Thyroid gland (tissue), 4 donors: ENCODE measurements at regions not wholly inside any gene's neighbourhood (a gene's known extent, or its start where the extent isn't known, plus 50 kb on each side); places are given as distances from the start of the nearest gene placed in this dataset.
"Not testable (repeated sequence)": the region's sequence is repeated elsewhere in the genome, so short reads cannot be mapped to it uniquely, and the experiment has no call there.

Experiments
- DNase-seq, 2 donors: peaks; one replicate each; pipeline ENCODE4 v3.0.0-alpha.2; 2019
- H3K27ac ChIP-seq, 3 donors: fragments of 200-600 bp; sonication (generic); 1 replicate in 2 of 3; 2 replicates in 1 of 3; pipeline ENCODE4 v1.5.1; 2016 to 2019; ENCODE audit warnings: mild to moderate bottlenecking in 1 of 3, moderate library complexity in 1 of 3
- H3K27me3 ChIP-seq: fragments of 200-600 bp; sonication (generic); one replicate; pipeline ENCODE4 v1.5.1; 2019
- H3K36me3 ChIP-seq, 2 donors: fragments of 200-600 bp; sonication (generic); one replicate each; pipeline ENCODE4 v1.5.1; 2016 to 2019
- H3K4me1 ChIP-seq, 2 donors: fragments of 200-600 bp; sonication (generic); one replicate each; pipeline ENCODE4 v1.5.1; 2017 to 2019
- H3K4me3 ChIP-seq, 3 donors: fragments of 200-600 bp; sonication (generic); replicated peaks in 1 of 3; 1 replicate in 2 of 3; 2 replicates in 1 of 3; pipeline ENCODE4 v1.5.1; 2016; ENCODE audit warnings: mild to moderate bottlenecking in 1 of 3
- H3K9me3 ChIP-seq: fragments of 200-600 bp; sonication (generic); one replicate; pipeline ENCODE4 v1.5.1; 2017
- POLR2A ChIP-seq, 2 donors: fragments of 450-650 bp; IDR thresholded peaks; one replicate each; pipeline ENCODE4 v1.6.1; 2017; ENCODE audit warnings: antibody characterized with exemption in 2 of 2, mild to moderate bottlenecking in 2 of 2, moderate library complexity in 1 of 2
- WGBS, 2 donors: methylation state at CpG; one replicate each; pipeline ENCODE4 v1.1.5; 2017; 5-methylcytosine and 5-hydroxymethylcytosine counted together
- intact Hi-C: fragments of 100-400 bp; cut with DNase I; formaldehyde crosslinking; loops from one replicate; pipeline ENCODE4 v1.15.1; 2023
- TF ChIP-seq, protein P1 (sequence below), 6 experiments: fragments of 200-600 bp in 3 of 6; fragments of 450-650 bp in 3 of 6; sonication (generic) in 3 of 6; IDR thresholded peaks; one replicate each; pipeline ENCODE4 v1.5.1; 2016 to 2019; ENCODE audit warnings: antibody characterized with exemption in 6 of 6, mild to moderate bottlenecking in 2 of 6, inconsistent platforms in 1 of 6, moderate library complexity in 1 of 6

DNA sequence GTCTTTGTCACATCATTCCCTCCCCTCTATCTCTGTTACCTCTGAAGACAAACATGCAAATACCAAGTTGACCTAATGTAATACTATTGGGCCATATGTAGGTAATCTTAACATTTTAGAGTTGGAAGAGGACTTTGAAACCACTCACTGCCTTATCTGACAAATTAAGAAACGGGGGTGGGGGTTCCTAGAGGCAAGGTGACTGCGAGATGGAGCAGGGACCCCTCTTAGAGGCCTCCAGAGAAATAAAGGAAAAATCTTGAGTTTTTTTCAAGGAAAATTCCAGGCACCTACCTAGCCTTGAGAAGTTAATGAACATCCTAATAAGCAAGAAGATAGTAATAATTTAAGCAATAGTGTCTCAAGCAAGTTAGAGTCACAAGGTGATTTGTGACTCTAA is 270.8 kb downstream of the CD83 start:
- no peak overlapping the region for H3K4me3 ChIP-seq
- no peaks in the 10 kb centered on the region for H3K4me1 ChIP-seq
- no peaks in the 10 kb centered on the region for H3K9me3 ChIP-seq
- no peak for DNase-seq
- 77 to 87% methylated on average over 2 of the region's 2 CpGs for WGBS, 2 donors
- TF ChIP-seq POLR2A (IDR thresholded peaks at IDR 0.05): no peak
- TF ChIP-seq, protein P1, sequence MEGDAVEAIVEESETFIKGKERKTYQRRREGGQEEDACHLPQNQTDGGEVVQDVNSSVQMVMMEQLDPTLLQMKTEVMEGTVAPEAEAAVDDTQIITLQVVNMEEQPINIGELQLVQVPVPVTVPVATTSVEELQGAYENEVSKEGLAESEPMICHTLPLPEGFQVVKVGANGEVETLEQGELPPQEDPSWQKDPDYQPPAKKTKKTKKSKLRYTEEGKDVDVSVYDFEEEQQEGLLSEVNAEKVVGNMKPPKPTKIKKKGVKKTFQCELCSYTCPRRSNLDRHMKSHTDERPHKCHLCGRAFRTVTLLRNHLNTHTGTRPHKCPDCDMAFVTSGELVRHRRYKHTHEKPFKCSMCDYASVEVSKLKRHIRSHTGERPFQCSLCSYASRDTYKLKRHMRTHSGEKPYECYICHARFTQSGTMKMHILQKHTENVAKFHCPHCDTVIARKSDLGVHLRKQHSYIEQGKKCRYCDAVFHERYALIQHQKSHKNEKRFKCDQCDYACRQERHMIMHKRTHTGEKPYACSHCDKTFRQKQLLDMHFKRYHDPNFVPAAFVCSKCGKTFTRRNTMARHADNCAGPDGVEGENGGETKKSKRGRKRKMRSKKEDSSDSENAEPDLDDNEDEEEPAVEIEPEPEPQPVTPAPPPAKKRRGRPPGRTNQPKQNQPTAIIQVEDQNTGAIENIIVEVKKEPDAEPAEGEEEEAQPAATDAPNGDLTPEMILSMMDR (IDR thresholded peaks at IDR 0.05): no peak
- no peaks in the 10 kb centered on the region for H3K36me3 ChIP-seq
- no peaks in the 10 kb centered on the region for H3K27me3 ChIP-seq
- intact Hi-C loops: no loop called here
- H3K27ac ChIP-seq: no peak overlapping the region

DNA sequence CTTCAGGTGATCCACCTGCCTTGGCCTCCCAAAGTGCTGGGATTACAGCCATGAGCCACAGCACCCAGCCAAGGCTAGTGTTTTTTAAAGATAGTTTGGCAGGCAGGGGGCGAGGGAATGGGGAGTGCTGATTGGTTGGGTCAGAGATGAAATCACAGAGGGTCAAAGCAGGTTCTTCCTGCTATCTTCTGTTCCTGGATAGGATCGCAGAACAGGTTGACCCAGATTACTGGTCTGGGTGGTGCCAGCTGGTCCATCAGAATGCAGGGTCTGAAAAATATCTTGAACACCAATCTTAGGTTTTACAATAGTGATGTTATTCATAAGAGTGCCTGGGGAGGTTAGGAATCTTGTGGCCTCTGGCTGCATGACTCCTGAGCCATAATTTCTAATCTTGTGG is 272.2 kb downstream of the CD83 start:
- intact Hi-C loops, H3K4me1 ChIP-seq, H3K4me3 ChIP-seq, DNase-seq, H3K9me3 ChIP-seq, H3K36me3 ChIP-seq, H3K27me3 ChIP-seq, H3K27ac ChIP-seq: not testable (repeated sequence)
- WGBS, 2 donors: 91 to 100% methylated on average over 2 of the region's 2 CpGs

DNA sequence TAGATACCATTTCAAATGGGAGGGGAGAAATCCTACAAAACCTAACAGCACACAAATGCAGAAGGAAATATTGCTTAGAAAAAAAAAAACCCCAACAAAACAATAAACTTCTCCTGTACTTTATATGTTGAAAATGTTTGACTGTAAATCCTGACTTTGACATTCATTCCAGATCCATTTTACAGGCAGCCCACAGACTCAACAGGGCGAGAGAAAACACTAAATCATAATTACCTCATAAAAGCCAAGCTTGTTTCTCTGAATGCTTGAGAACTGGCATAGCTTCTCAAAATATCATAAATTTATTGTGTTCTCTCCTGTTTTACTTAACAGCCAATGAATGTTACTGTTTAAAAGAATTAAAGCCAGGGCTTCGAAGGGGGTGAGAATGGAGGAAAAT is 273.2 kb downstream of the CD83 start:
- 90 to 95% methylated on average over 2 of the region's 2 CpGs for WGBS, 2 donors
- Histone ChIP-seq H3K4me1 (no peaks in the 10 kb centered on the region), H3K27ac (no peak overlapping the region), H3K4me3 (no peak overlapping the region), H3K9me3 (no peaks in the 10 kb centered on the region), H3K36me3 (no peaks in the 10 kb centered on the region), H3K27me3 (no peaks in the 10 kb centered on the region)
- intact Hi-C loops: no loop called here
- TF ChIP-seq POLR2A (IDR thresholded peaks at IDR 0.05): no peak
- TF ChIP-seq, protein P1 (IDR thresholded peaks at IDR 0.05): no peak
- no peak for DNase-seq

DNA sequence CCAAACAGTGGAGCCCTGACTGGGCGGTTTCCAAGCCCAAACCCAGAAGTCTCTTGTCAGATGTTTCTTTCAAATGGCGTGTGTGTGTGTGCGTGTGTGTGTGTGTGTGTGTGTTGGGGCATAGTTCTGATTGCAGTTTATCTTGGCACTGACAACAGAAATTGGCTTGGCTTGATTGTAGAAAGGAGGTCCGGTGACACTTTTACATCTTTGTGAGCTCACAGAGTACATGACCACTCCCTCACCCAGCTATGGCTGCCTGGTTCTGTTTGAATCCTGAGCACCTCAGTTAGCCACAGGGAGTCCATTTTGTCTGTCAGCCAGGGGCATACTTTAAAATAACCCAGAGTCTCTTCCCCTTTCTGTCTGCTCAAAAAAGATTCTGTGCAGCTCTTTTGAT is 276.3 kb downstream of the CD83 start:
- DNase-seq: no peak
- Histone ChIP-seq H3K27ac (no peak overlapping the region), H3K4me1 (no peaks in the 10 kb centered on the region), H3K4me3 (no peak overlapping the region), H3K36me3 (no peaks in the 10 kb centered on the region), H3K9me3 (no peaks in the 10 kb centered on the region), H3K27me3 (no peaks in the 10 kb centered on the region)
- 69 to 75% methylated on average over 4 of the region's 4 CpGs for WGBS, 2 donors
- intact Hi-C loops: no loop called here
- TF ChIP-seq POLR2A (IDR thresholded peaks at IDR 0.05): no peak
- TF ChIP-seq, protein P1 (IDR thresholded peaks at IDR 0.05): no peak

DNA sequence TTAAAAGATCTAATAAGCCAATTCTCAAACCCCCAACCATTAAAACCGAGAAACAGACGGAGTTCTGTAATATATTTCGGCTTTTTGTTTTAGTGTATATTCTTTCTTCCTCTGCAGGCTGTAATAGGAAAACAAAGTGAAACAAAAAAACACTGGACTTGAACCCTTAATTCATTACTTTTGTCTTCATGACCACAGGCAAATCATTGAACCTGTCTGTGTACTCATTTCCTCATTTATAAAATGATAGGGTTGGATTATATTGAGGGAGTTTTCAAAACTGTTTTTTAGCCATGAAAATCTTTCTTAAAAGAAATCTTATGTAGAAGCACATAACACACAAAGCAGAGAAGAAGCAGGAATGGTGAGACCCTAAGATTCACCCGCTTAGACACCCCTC is 278.8 kb downstream of the CD83 start:
- Histone ChIP-seq H3K27me3 (no peaks in the 10 kb centered on the region), H3K36me3 (no peaks in the 10 kb centered on the region), H3K4me3 (no peak overlapping the region), H3K27ac (no peak overlapping the region), H3K9me3 (no peaks in the 10 kb centered on the region), H3K4me1 (no peaks in the 10 kb centered on the region)
- WGBS, 2 donors: 95 to 98% methylated on average over 4 of the region's 4 CpGs
- TF ChIP-seq POLR2A (IDR thresholded peaks at IDR 0.05): no peak
- TF ChIP-seq, protein P1 (IDR thresholded peaks at IDR 0.05): no peak
- no peak for DNase-seq
- intact Hi-C loops: no loop called here
